HCT116 (cell line): ENCODE measurements at regions not wholly inside any gene's neighbourhood (a gene's known extent, or its start where the extent isn't known, plus 50 kb on each side); places are given as distances from the start of the nearest gene placed in this dataset.

Source experiments
- ATAC-seq: fragments of 200-7000 bp; cut with Tn5 transposase; 2 replicates; pipeline ENCODE4 v1.9.1; 2020; ENCODE audit warnings: mild to moderate bottlenecking, moderate library complexity
- BruUV-seq: library from RNA; stranded (reverse); fragments of 400-500 nt; replicated peaks from 2 replicates; lab custom pipeline; 2021; lab: Mats Ljungman, UMichigan
- CTCF ChIA-PET: fragments of 300-600 bp; sonication (Branson Sonifier 250); formaldehyde crosslinking; loops from one replicate; lab custom pipeline; 2021; ENCODE audit warnings: antibody characterized with exemption; lab: Charles Lee
- POLR2A ChIA-PET: fragments of 300-600, 350-600 bp; sonication (Branson Sonifier 250); formaldehyde crosslinking; loops from one replicate; lab custom pipeline; 2021; ENCODE audit warnings: antibody characterized with exemption; lab: Charles Lee
- RAD21 ChIA-PET, 2 experiments: fragments of 300-600 bp; sonication (Branson Sonifier 250); formaldehyde crosslinking; loops; one replicate each; lab custom pipeline; 2023; ENCODE audit warnings: low total read pairs in 2 of 2; ENCODE audit not compliant: uncharacterized antibody in 2 of 2, unreplicated experiment in 2 of 2, low non-redundant PET in 1 of 2; lab: Charles Lee
- DNase-seq: peaks from one replicate; pipeline ENCODE4 v3.0.0-alpha.2; 2010; ENCODE audit warnings: low read depth, low spot score
- H2AFZ ChIP-seq: fragments of 200-600 bp; shearing (Covaris generic), sonication (generic); 2 replicates; pipeline ENCODE4 v1.6.1; 2017; ENCODE audit warnings: low read depth, mixed run types, mixed read lengths, antibody characterized with exemption, low read length; ENCODE audit not compliant: poor library complexity, severe bottlenecking
- H3K27ac ChIP-seq: 2 replicates; pipeline ENCODE4 v1.5.1; 2012; ENCODE audit warnings: low read depth, low read length
- H3K27me3 ChIP-seq: fragments of 200-600 bp; sonication (generic); 2 replicates; pipeline ENCODE4 v1.6.1; 2016; ENCODE audit warnings: mixed run types, low read length, mixed read lengths; ENCODE audit not compliant: insufficient read depth
- H3K36me3 ChIP-seq, 2 experiments: fragments of 200-500 bp in 1 of 2; fragments of 200-600 bp in 1 of 2; sonication (Bioruptor generic) in 1 of 2; sonication (generic) in 1 of 2; 2 replicates each; pipeline versions ENCODE4 v1.5.1 to v1.6.1; 2014 to 2016; ENCODE audit warnings: low read length in 2 of 2, inconsistent platforms in 1 of 2, mixed read lengths in 1 of 2, mixed run types in 1 of 2; ENCODE audit not compliant: insufficient read depth in 2 of 2, control insufficient read depth in 1 of 2
- H3K4me1 ChIP-seq, 2 experiments: fragments of 200-600 bp in 1 of 2; sonication (generic) in 1 of 2; 2 replicates each; pipeline versions ENCODE4 v1.5.1 to v1.6.1; 2012 to 2017; ENCODE audit warnings: low read length in 2 of 2, inconsistent platforms in 1 of 2, mild to moderate bottlenecking in 1 of 2, mixed read lengths in 1 of 2, mixed run types in 1 of 2, moderate library complexity in 1 of 2; ENCODE audit not compliant: insufficient read depth in 2 of 2, control insufficient read depth in 1 of 2
- H3K4me2 ChIP-seq: fragments of 200-600 bp; sonication (generic); 2 replicates; pipeline ENCODE4 v1.6.1; 2017; ENCODE audit warnings: mixed run types, low read length, mixed read lengths
- H3K4me3 ChIP-seq, 2 experiments: fragments of 200-600 bp in 1 of 2; sonication (generic) in 1 of 2; replicated peaks in 1 of 2; 2 replicates each; pipeline ENCODE4 v1.5.1; 2011 to 2016; ENCODE audit warnings: low read length in 2 of 2, control low read depth in 1 of 2, low read depth in 1 of 2, mild to moderate bottlenecking in 1 of 2, mixed read lengths in 1 of 2, mixed run types in 1 of 2
- H3K79me2 ChIP-seq: fragments of 200-600 bp; sonication (generic); 2 replicates; pipeline ENCODE4 v1.6.1; 2017; ENCODE audit warnings: mild to moderate bottlenecking, mixed run types, low read length, moderate library complexity, mixed read lengths; ENCODE audit not compliant: insufficient read depth
- H3K9ac ChIP-seq: fragments of 200-600 bp; sonication (generic); 2 replicates; pipeline ENCODE4 v1.6.1; 2016; ENCODE audit warnings: low read length, mixed read lengths
- H3K9me2 ChIP-seq: fragments of 200-600 bp; sonication (generic), shearing (Covaris generic); 2 replicates; pipeline ENCODE4 v1.6.1; 2017; ENCODE audit warnings: mixed run types, mild to moderate bottlenecking, moderate library complexity; ENCODE audit not compliant: insufficient read depth
- H3K9me3 ChIP-seq, 2 experiments: fragments of 200-500 bp in 1 of 2; fragments of 200-600 bp in 1 of 2; sonication (Bioruptor generic) in 1 of 2; sonication (generic) in 1 of 2; 2 replicates each; pipeline ENCODE4 v1.6.1; 2014 to 2017; ENCODE audit warnings: low read length in 2 of 2, mixed read lengths in 2 of 2, inconsistent platforms in 1 of 2, low read depth in 1 of 2, mild to moderate bottlenecking in 1 of 2, mixed run types in 1 of 2, moderate library complexity in 1 of 2; ENCODE audit not compliant: control insufficient read depth in 1 of 2, insufficient read depth in 1 of 2
- H4K20me1 ChIP-seq: fragments of 200-600 bp; sonication (generic), shearing (Covaris generic); 2 replicates; pipeline ENCODE4 v1.6.1; 2017; ENCODE audit warnings: mixed run types, mild to moderate bottlenecking, moderate library complexity; ENCODE audit not compliant: insufficient read depth
- CEBPB ChIP-seq: IDR thresholded peaks from 2 replicates; pipeline ENCODE4 v1.6.1; 2012; ENCODE audit warnings: low read depth
- CTCF ChIP-seq, 3 experiments: fragments of 200-600 bp in 1 of 3; sonication (generic) in 1 of 3; IDR thresholded peaks in 2 of 3; conservative IDR thresholded peaks in 1 of 3; 2 replicates each; pipeline ENCODE4 v1.5.1; 2012 to 2017; ENCODE audit warnings: low read depth in 2 of 3, low read length in 2 of 3, antibody characterized with exemption in 1 of 3, borderline replicate concordance in 1 of 3, control low read depth in 1 of 3, mild to moderate bottlenecking in 1 of 3, mixed read lengths in 1 of 3, mixed run types in 1 of 3, moderate library complexity in 1 of 3; ENCODE audit not compliant: insufficient read depth in 1 of 3
- EGR1 ChIP-seq: IDR thresholded peaks from 2 replicates; pipeline ENCODE4 v1.6.1; 2012; ENCODE audit warnings: low read depth
- ELF1 ChIP-seq: IDR thresholded peaks from 2 replicates; pipeline ENCODE4 v1.6.1; 2012; ENCODE audit warnings: low read depth, borderline replicate concordance
- EZH2 ChIP-seq: fragments of 200-600 bp; sonication (generic); IDR thresholded peaks from 2 replicates; pipeline ENCODE4 v1.6.1; 2017; ENCODE audit warnings: antibody characterized with exemption, mixed run types
- EZH2phosphoT487 ChIP-seq: fragments of 200-600 bp; IDR thresholded peaks from 2 replicates; pipeline ENCODE4 v1.6.1; 2018; ENCODE audit warnings: antibody characterized with exemption, borderline replicate concordance
- FOSL1 ChIP-seq: IDR thresholded peaks from 2 replicates; pipeline ENCODE4 v1.6.1; 2012; ENCODE audit warnings: low read depth
- JUND ChIP-seq: IDR thresholded peaks from 2 replicates; pipeline ENCODE4 v1.6.1; 2012
- MAX ChIP-seq: IDR thresholded peaks from 2 replicates; pipeline ENCODE4 v1.6.1; 2012
- POLR2A ChIP-seq: IDR thresholded peaks from 2 replicates; pipeline ENCODE4 v1.7.0; 2011; ENCODE audit warnings: borderline replicate concordance; ENCODE audit not compliant: insufficient read depth, insufficient read length; ENCODE audit errors: extremely low read depth
- POLR2AphosphoS5 ChIP-seq: IDR thresholded peaks from 2 replicates; pipeline ENCODE4 v1.6.1; 2011; ENCODE audit warnings: mild to moderate bottlenecking, low read depth, low read length, moderate library complexity
- RAD21 ChIP-seq: IDR thresholded peaks from 2 replicates; pipeline ENCODE4 v1.6.1; 2012; ENCODE audit warnings: low read depth, mild to moderate bottlenecking
- REST ChIP-seq: IDR thresholded peaks from 2 replicates; pipeline ENCODE4 v1.6.1; 2012; ENCODE audit warnings: low read depth
- SIN3A ChIP-seq: IDR thresholded peaks from 2 replicates; pipeline ENCODE4 v1.6.1; 2012; ENCODE audit warnings: low read depth
- SRF ChIP-seq: IDR thresholded peaks from 2 replicates; pipeline ENCODE4 v1.6.1; 2012; ENCODE audit warnings: low read depth
- TCF7L2 ChIP-seq: IDR thresholded peaks from 2 replicates; pipeline ENCODE4 v1.7.0; 2011; ENCODE audit warnings: borderline replicate concordance, inconsistent platforms; ENCODE audit not compliant: insufficient read depth, insufficient read length; ENCODE audit errors: extremely low read depth
- ZBTB33 ChIP-seq: IDR thresholded peaks from 2 replicates; pipeline ENCODE4 v1.6.1; 2011; ENCODE audit warnings: mild to moderate bottlenecking, low read length, moderate library complexity; ENCODE audit not compliant: insufficient replicate concordance; ENCODE audit errors: extremely low read depth
- ZFX ChIP-seq: fragments of 450-650 bp; IDR thresholded peaks from 2 replicates; pipeline ENCODE4 v1.6.1; 2017
- intact Hi-C: fragments of 100-400 bp; cut with micrococcal nuclease; formaldehyde crosslinking; loops from 2 replicates; pipeline ENCODE4 v1.10.0; 2022

- intact Hi-C loops, result no loop called here
- POLR2A ChIA-PET, result no interaction called here
- no peaks in the 10 kb centered on the region for H3K79me2 ChIP-seq
- no peaks in the 10 kb centered on the region for H3K9me3 ChIP-seq
- H3K9ac ChIP-seq, result no peak overlapping the region
- no peak overlapping the region for H2AFZ ChIP-seq
- TF ChIP-seq REST (no peak), TCF7L2 (no peak), MAX (no peak), EZH2phosphoT487 (no peak), ZBTB33 (no peak), POLR2A (no peak), ZFX (no peak), JUND (no peak), POLR2AphosphoS5 (no peak), EGR1 (no peak), ELF1 (no peak), CTCF (IDR thresholded peaks at IDR 0.05 in 2 of 3, conservative IDR thresholded peaks at IDR 0.05 in 1 of 3; ENCODE audit: borderline replicate concordance in 1 of 3, insufficient read depth in 1 of 3, low read depth in 2 of 3, low read length in 2 of 3) (no peak), EZH2 (no peak), SIN3A (no peak), CEBPB (no peak), RAD21 (no peak), FOSL1 (no peak), SRF (no peak)
- CTCF ChIA-PET, result no interaction called here
- DNase-seq (no peak), ATAC-seq (no peak)
- no peaks in the 10 kb centered on the region for H3K36me3 ChIP-seq
- no peak overlapping the region for H3K4me3 ChIP-seq
- RAD21 ChIA-PET, result no interaction called here
- no peak overlapping the region for H3K4me2 ChIP-seq
- peaks cover 3 to 13% of the 10 kb centered on the region in 2 experiments; a peak in 3 of 4 replicates for H3K4me1 ChIP-seq
- no TSS peak for BruUV-seq
- no peak overlapping the region for H3K27ac ChIP-seq
- H3K9me2 ChIP-seq, result no peaks in the 10 kb centered on the region
- H4K20me1 ChIP-seq, result no peaks in the 10 kb centered on the region
- peaks cover 5% of the 10 kb centered on the region; the same call in 1 of the 2 replicates for H3K27me3 ChIP-seq
Observed at GRCh38 chr9:124101215-124101968, 89.8 kb downstream of the LHX2 start.
